Hepatocyte (in vitro differentiated cells): ENCODE measurements at regions not wholly inside any gene's neighbourhood (a gene's known extent, or its start where the extent isn't known, plus 50 kb on each side); places are given as distances from the start of the nearest gene placed in this dataset.

Experiments
- CTCF ChIP-seq: fragments of 200-600 bp; sonication (generic); IDR thresholded peaks from 2 replicates; pipeline ENCODE4 v1.5.1; 2016; ENCODE audit warnings: antibody characterized with exemption, mild to moderate bottlenecking; ENCODE audit not compliant: poor library complexity
- EZH2 ChIP-seq: fragments of 200-600 bp; sonication (generic); IDR thresholded peaks from 2 replicates; pipeline ENCODE4 v1.6.1; 2016; ENCODE audit warnings: antibody characterized with exemption, mild to moderate bottlenecking, borderline replicate concordance
- EZH2phosphoT487 ChIP-seq: fragments of 200-600 bp; sonication (generic); IDR thresholded peaks from one replicate; pipeline ENCODE4 v1.6.1; 2018; ENCODE audit warnings: antibody characterized with exemption, mild to moderate bottlenecking, low read depth, moderate library complexity; ENCODE audit not compliant: unreplicated experiment, severe bottlenecking

- TF ChIP-seq CTCF (no peak), EZH2 (no peak), EZH2phosphoT487 (no peak)
Observed at GRCh38 chr1:221573756-221574155, 168.1 kb downstream of the DUSP10 start.
